ENCODE measurements at regions not wholly inside any gene's neighbourhood (a gene's known extent, or its start where the extent isn't known, plus 50 kb on each side); places are given as distances from the start of the nearest gene placed in this dataset.
"Not testable (repeated sequence)": the region's sequence is repeated elsewhere in the genome, so short reads cannot be mapped to it uniquely, and the experiment has no call there.

GRCh38 chr6:139520321-139520768 is 145.9 kb upstream of the CITED2 start:
- H3K4me3 ChIP-seq (ENCODE audit: low read depth, low read length), result no peak overlapping the region
- peak; percentile 33 for DNase-seq (ENCODE audit: low read depth)
- TF ChIP-seq, protein P1, sequence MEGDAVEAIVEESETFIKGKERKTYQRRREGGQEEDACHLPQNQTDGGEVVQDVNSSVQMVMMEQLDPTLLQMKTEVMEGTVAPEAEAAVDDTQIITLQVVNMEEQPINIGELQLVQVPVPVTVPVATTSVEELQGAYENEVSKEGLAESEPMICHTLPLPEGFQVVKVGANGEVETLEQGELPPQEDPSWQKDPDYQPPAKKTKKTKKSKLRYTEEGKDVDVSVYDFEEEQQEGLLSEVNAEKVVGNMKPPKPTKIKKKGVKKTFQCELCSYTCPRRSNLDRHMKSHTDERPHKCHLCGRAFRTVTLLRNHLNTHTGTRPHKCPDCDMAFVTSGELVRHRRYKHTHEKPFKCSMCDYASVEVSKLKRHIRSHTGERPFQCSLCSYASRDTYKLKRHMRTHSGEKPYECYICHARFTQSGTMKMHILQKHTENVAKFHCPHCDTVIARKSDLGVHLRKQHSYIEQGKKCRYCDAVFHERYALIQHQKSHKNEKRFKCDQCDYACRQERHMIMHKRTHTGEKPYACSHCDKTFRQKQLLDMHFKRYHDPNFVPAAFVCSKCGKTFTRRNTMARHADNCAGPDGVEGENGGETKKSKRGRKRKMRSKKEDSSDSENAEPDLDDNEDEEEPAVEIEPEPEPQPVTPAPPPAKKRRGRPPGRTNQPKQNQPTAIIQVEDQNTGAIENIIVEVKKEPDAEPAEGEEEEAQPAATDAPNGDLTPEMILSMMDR (IDR thresholded peaks at IDR 0.05; ENCODE audit: insufficient read depth, low read length), result no peak

- TF ChIP-seq, protein P1 (IDR thresholded peaks at IDR 0.05; ENCODE audit: insufficient read depth, low read length), result no peak
- no peak overlapping the region for H3K4me3 ChIP-seq (ENCODE audit: low read depth, low read length)
- DNase-seq (ENCODE audit: low read depth), result peak; percentile 72
Observed at GRCh38 chr6:139519571-139520031, 145.2 kb upstream of the CITED2 start.

GRCh38 chr6:139519097-139519496 is 144.6 kb upstream of the CITED2 start:
- DNase-seq (ENCODE audit: low read depth), result no peak
- no peak overlapping the region for H3K4me3 ChIP-seq (ENCODE audit: low read depth, low read length)
- TF ChIP-seq, protein P1 (IDR thresholded peaks at IDR 0.05; ENCODE audit: insufficient read depth, low read length), result no peak

DNA sequence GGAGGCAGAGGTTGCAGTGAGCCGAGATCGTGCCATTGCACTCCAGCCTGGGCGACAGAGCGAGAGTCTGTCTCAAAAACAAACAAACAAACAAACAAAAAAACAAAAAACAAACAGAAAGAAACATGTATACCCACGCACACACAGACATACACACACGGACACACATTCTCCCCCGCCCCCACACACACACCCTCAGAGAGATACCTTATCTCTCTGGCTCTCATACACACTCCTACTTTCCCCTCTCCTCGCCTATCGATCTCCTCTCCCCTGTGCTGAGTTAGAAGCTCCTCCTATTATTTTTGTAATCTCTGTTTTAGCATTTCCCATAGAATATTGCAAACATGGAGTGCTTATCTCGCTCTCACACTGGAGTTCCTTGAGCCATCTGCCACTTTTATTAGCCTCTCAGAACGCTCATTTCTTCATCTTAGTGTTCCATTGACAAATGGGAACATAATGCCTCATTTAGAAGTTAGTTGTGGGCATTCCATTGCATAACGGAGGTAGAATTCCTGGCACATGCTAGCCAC is 144.2 kb upstream of the CITED2 start:
- TF ChIP-seq, protein P1 (IDR thresholded peaks at IDR 0.05; ENCODE audit: insufficient read depth, low read length), result no peak
- DNase-seq (ENCODE audit: low read depth), result no peak

GRCh38 chr6:139517998-139518555 is 143.6 kb upstream of the CITED2 start:
- H3K4me3 ChIP-seq (ENCODE audit: low read depth, low read length); DNase-seq (ENCODE audit: low read depth): not testable (repeated sequence)

More for the DNA sequence above, 144.2 kb upstream of the CITED2 start:
- H3K4me3 ChIP-seq (ENCODE audit: low read depth, low read length), result no peak overlapping the region

DNA sequence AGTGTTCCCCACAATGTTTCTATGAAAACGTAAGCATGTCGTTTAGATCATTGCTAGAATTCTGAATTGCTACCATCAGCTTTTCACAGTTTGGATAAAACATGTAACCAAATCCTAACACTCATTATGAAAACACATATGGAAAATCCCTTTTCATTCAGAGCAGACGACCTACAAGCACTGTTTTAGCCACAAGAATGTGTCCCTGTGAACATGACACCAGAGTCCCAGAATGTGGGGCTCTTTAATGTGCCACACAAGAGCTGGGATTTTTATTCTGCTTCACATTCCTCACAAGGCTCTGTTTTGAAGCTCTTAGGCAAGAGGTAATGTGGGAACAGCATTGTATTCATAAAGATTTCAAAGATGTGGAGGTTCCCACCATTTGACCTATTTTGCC is 141.1 kb upstream of the CITED2 start:
- DNase-seq (ENCODE audit: low read depth), result no peak
- TF ChIP-seq, protein P1 (IDR thresholded peaks at IDR 0.05; ENCODE audit: insufficient read depth, low read length), result no peak
- H3K4me3 ChIP-seq (ENCODE audit: low read depth, low read length), result no peak overlapping the region

DNA sequence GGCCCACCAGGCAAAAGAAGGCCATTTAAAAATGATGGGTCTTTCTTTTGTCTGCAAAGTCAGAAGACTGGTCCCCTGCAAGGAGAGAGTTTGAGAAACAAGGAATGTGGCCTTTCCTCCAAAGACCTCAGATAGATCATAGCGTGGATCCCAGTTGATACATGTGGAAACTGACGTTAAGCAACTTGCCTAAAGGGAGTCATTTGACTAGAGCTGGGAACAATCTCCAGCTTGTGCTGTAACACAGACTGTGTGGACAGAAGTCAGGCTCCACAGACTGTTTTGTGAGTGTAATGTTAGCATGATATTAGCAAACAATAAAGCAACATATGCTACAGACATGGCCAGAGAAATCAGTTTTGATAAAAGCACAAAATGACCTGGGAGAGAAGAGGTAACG is 140.4 kb upstream of the CITED2 start:
- no peak for DNase-seq (ENCODE audit: low read depth)
- TF ChIP-seq, protein P1 (IDR thresholded peaks at IDR 0.05; ENCODE audit: insufficient read depth, low read length), result no peak
- no peak overlapping the region for H3K4me3 ChIP-seq (ENCODE audit: low read depth, low read length)
